ENCODE measurements at regions not wholly inside any gene's neighbourhood (a gene's known extent, or its start where the extent isn't known, plus 50 kb on each side); places are given as distances from the start of the nearest gene placed in this dataset.
A peak's percentile ranks its signal among the peaks of the same experiment; 100 is the strongest.

DNA sequence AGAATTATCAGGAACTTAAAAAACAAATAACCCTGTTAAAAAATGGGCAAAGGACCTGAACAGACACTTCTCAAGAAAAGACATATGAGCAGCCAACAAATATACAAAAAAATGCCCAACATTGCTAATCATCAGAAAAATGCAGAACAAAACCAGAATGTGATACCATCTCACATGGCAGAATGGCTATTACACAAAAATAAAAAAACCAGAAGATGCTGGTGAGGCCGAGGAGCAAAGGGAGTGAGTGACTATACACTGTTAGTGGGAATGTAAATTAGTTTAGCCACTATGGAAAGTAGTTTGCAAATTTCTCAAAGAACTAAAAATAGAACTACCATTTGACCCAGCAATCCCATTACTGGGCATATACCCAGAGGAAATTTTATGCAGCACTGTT lies 95.8 kb upstream of the DSEL start:
- TF ChIP-seq, protein P1, sequence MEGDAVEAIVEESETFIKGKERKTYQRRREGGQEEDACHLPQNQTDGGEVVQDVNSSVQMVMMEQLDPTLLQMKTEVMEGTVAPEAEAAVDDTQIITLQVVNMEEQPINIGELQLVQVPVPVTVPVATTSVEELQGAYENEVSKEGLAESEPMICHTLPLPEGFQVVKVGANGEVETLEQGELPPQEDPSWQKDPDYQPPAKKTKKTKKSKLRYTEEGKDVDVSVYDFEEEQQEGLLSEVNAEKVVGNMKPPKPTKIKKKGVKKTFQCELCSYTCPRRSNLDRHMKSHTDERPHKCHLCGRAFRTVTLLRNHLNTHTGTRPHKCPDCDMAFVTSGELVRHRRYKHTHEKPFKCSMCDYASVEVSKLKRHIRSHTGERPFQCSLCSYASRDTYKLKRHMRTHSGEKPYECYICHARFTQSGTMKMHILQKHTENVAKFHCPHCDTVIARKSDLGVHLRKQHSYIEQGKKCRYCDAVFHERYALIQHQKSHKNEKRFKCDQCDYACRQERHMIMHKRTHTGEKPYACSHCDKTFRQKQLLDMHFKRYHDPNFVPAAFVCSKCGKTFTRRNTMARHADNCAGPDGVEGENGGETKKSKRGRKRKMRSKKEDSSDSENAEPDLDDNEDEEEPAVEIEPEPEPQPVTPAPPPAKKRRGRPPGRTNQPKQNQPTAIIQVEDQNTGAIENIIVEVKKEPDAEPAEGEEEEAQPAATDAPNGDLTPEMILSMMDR (IDR thresholded peaks at IDR 0.05), result no peak
- Mint-ChIP-seq H3K4me3 (no peak overlapping the region), H3K36me3 (ENCODE audit: low read depth) (no peaks in the 10 kb centered on the region), H3K27me3 (ENCODE audit: insufficient read depth) (no peaks in the 10 kb centered on the region; the same call in 1 of the 2 replicates), H3K4me1 (ENCODE audit: low read depth) (peaks cover 31% of the 10 kb centered on the region), H3K9me3 (no peaks in the 10 kb centered on the region), H3K27ac (no peak overlapping the region)
- no peak for DNase-seq

DNA sequence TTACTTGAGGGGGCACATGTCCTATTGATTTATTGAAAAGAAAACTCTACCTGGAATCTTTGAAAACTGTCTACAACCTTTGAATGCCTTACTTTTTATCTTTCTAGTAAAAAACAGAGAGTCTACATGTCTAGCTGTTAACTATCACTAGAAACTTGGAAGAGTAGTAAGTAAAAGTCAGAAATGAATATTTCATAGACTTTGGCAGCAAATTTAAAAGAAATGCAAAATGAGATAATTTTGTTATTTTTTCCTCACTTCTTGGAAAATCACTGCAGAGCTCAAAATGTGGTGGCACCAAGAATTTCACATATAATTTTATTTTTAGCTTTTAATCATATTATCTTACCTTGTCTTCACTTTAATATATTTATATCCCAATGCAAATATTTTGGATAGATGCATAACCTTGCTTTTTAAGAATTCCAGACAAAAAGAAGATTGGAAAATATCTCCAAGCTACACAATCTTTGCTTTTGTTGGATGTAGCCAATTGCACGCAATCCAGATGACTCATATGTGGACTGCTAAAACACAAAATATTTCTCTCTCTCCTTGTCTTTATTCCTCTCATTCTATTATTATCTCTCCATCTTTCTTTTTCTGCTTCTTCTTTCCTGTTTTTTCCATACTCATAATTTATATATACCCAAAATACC lies 92.2 kb upstream of the DSEL start:
- peak overlapping the region; percentile 17; the same call in 1 of the 2 replicates for H3K27ac Mint-ChIP-seq
- TF ChIP-seq, protein P1 (IDR thresholded peaks at IDR 0.05), result no peak
- H3K4me3 Mint-ChIP-seq, result peak overlapping the region; percentile 20; the same call in 1 of the 2 replicates
- H3K27me3 Mint-ChIP-seq (ENCODE audit: insufficient read depth), result no peaks in the 10 kb centered on the region; the same call in 1 of the 2 replicates
- H3K36me3 Mint-ChIP-seq (ENCODE audit: low read depth), result peaks cover 13% of the 10 kb centered on the region
- peak; percentile 41 for DNase-seq
- peaks cover 31% of the 10 kb centered on the region for H3K4me1 Mint-ChIP-seq (ENCODE audit: low read depth)
- H3K9me3 Mint-ChIP-seq, result peaks cover 5% of the 10 kb centered on the region; the same call in 1 of the 2 replicates

DNA sequence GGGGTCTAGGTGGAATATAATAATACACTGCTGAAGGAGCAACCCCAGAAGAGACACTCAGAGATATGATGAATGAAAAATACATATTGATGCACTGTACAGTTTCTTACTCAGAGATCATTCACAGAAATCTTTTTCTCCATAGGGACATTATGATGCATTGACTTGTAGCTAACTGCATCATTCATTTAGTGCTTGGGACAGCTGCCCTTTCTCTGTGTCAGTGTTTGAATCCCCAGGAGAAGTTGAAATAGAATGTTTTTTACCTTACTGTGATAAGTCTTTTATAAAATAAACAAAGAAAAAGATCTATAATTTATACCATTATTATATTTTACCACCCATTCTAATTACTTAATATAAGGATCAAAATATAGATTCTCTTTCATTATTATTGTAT lies 91.7 kb upstream of the DSEL start:
- Mint-ChIP-seq H3K4me1 (ENCODE audit: low read depth) (peaks cover 31% of the 10 kb centered on the region), H3K4me3 (no peak overlapping the region), H3K9me3 (peaks cover 8% of the 10 kb centered on the region), H3K27ac (no peak overlapping the region), H3K27me3 (ENCODE audit: insufficient read depth) (no peaks in the 10 kb centered on the region; the same call in 1 of the 2 replicates), H3K36me3 (ENCODE audit: low read depth) (peaks cover 16% of the 10 kb centered on the region)
- TF ChIP-seq, protein P1 (IDR thresholded peaks at IDR 0.05), result no peak
- DNase-seq, result no peak

DNA sequence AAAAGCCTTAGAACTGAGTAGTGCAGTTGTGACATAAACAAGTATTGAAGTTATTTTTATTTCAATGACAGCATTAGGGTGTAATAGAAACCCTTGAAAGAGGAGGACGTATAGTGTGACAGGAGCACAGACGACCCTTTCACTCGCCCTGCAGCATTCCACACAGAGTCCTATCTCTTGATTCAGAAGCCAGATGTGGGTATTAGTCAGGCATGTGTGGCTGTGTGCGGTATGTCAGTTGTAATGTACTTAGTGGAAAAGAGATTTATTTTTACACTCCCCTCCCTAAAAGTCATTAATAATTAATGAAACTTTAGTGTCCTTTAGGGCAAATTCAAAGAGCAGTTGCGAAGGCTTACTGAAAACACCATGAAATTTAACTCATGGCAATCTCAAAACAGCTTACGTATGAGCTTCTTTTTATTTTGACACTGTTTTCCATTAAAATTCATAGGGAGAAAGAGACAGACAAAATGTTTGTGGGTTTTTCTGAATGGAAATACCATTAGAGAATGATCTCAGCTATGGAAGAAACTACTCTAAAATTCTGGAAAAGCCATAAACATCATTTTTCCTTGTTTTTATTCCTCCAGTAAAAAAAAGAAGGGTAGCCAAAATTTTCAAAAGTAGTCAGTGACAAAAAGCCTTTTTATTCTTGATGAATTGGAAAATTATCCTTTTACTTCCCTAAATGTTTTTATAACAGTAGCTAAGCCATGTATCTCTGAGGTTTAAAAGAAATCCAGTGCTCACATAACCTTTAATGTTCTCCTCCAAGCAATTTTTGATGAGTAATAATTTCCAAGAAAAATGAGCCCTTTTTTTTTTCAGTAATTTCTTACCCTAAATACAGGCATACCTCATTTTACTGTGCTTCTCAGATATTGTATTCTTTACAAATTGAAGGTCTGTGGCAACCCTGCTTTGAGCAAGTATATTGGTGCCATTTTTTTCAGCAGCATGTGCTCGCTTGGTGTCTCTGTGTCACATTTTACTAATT lies 84.0 kb upstream of the DSEL start:
- Mint-ChIP-seq H3K9me3 (peaks cover 9% of the 10 kb centered on the region), H3K4me3 (peak overlapping the region; percentile 75), H3K4me1 (ENCODE audit: low read depth) (peaks cover 50% of the 10 kb centered on the region), H3K27ac (peak overlapping the region; percentile 70), H3K36me3 (ENCODE audit: low read depth) (peaks cover 34% of the 10 kb centered on the region), H3K27me3 (ENCODE audit: insufficient read depth) (peaks cover 2% of the 10 kb centered on the region; the same call in 1 of the 2 replicates)
- DNase-seq, result peak; percentile 67
- TF ChIP-seq, protein P1 (IDR thresholded peaks at IDR 0.05), result no peak

DNA sequence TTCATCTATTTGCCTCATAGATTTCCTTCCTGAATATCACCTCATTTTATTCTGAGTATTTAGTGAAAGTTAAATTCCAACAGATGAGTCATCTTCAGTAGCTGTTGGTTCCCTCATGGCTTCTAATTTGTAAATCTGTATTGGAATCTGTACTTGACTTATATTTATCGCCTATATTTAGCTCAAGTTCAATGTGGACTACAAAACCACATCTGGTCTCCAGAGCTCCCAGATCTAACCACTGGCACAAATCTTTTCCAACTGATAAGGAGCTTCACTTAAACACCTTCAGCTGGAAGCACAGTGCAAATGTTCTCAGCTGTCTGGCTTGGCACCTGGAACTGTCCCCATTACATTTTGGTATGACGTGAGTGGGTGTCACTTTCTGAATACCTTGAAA lies 82.8 kb upstream of the DSEL start:
- Mint-ChIP-seq H3K36me3 (ENCODE audit: low read depth) (peaks cover 45% of the 10 kb centered on the region), H3K27me3 (ENCODE audit: insufficient read depth) (peaks cover 2% of the 10 kb centered on the region; the same call in 1 of the 2 replicates), H3K27ac (no peak overlapping the region), H3K4me3 (peak overlapping the region; percentile 2; the same call in 1 of the 2 replicates), H3K4me1 (ENCODE audit: low read depth) (peaks cover 50% of the 10 kb centered on the region), H3K9me3 (peaks cover 17% of the 10 kb centered on the region)
- DNase-seq, result no peak
- TF ChIP-seq, protein P1 (IDR thresholded peaks at IDR 0.05), result no peak

Data from HFFc6 (cell line).